NT2/D1 (cell line): ENCODE measurements at regions not wholly inside any gene's neighbourhood (a gene's known extent, or its start where the extent isn't known, plus 50 kb on each side); places are given as distances from the start of the nearest gene placed in this dataset.

Experiments used
- SUZ12 ChIP-seq: IDR thresholded peaks from 2 replicates; pipeline ENCODE4 v1.6.1; 2011; ENCODE audit not compliant: insufficient read length, insufficient read depth; ENCODE audit errors: extremely low read depth
- YY1 ChIP-seq: IDR thresholded peaks from 2 replicates; pipeline ENCODE4 v1.6.1; 2011; ENCODE audit not compliant: insufficient read length, insufficient read depth
- ZNF274 ChIP-seq: IDR thresholded peaks from 2 replicates; pipeline ENCODE4 v1.6.1; 2011; ENCODE audit warnings: mild to moderate bottlenecking, low read depth, low read length

- TF ChIP-seq ZNF274 (no peak), YY1 (no peak), SUZ12 (no peak)
Measured at GRCh38 chr15:100810229-100810628, 69.4 kb upstream of the ALDH1A3 start.
